ENCODE measurements at regions not wholly inside any gene's neighbourhood (a gene's known extent, or its start where the extent isn't known, plus 50 kb on each side); places are given as distances from the start of the nearest gene placed in this dataset.
A peak's percentile ranks its signal among the peaks of the same experiment; 100 is the strongest.

- no peak overlapping the region for H3K4me3 ChIP-seq (ENCODE audit: low read depth, low read length)
- no peaks in the 10 kb centered on the region for H3K36me3 ChIP-seq
- no peaks in the 10 kb centered on the region for H3K27me3 ChIP-seq
- no peak for TF ChIP-seq CTCF (IDR thresholded peaks at IDR 0.05; ENCODE audit: low read depth, low read length)
- peaks cover 2% of the 10 kb centered on the region; the same call in 1 of the 2 replicates for H3K9me3 ChIP-seq
- no peaks in the 10 kb centered on the region for H3K4me1 ChIP-seq
- no peak for DNase-seq
Observed at GRCh38 chr6:155854787-155855186, 399.1 kb upstream of the NOX3 start.

GRCh38 chr6:155853011-155853410, 397.4 kb upstream of the NOX3 start:
- Histone ChIP-seq H3K4me3 (ENCODE audit: low read depth, low read length) (no peak overlapping the region), H3K27me3 (no peaks in the 10 kb centered on the region), H3K4me1 (no peaks in the 10 kb centered on the region), H3K9me3 (no peaks in the 10 kb centered on the region), H3K36me3 (no peaks in the 10 kb centered on the region)
- TF ChIP-seq CTCF (IDR thresholded peaks at IDR 0.05; ENCODE audit: low read depth, low read length), result no peak
- no peak for DNase-seq

GRCh38 chr6:155850408-155850841, 394.8 kb upstream of the NOX3 start:
- no peak overlapping the region for H3K4me3 ChIP-seq (ENCODE audit: low read depth, low read length)
- DNase-seq, result no peak
- no peaks in the 10 kb centered on the region for H3K9me3 ChIP-seq
- H3K27me3 ChIP-seq, result no peaks in the 10 kb centered on the region
- H3K4me1 ChIP-seq, result no peaks in the 10 kb centered on the region
- TF ChIP-seq CTCF (IDR thresholded peaks at IDR 0.05; ENCODE audit: low read depth, low read length), result no peak
- no peaks in the 10 kb centered on the region for H3K36me3 ChIP-seq

GRCh38 chr6:155847711-155848110, 392.1 kb upstream of the NOX3 start:
- TF ChIP-seq CTCF (IDR thresholded peaks at IDR 0.05; ENCODE audit: low read depth, low read length), result no peak
- Histone ChIP-seq H3K4me3 (ENCODE audit: low read depth, low read length) (no peak overlapping the region), H3K36me3 (no peaks in the 10 kb centered on the region)

GRCh38 chr6:155837474-155837873, 381.8 kb upstream of the NOX3 start:
- no peak for TF ChIP-seq CTCF (IDR thresholded peaks at IDR 0.05; ENCODE audit: low read depth, low read length)
- Histone ChIP-seq H3K4me1 (no peaks in the 10 kb centered on the region; the same call in none of the 2 replicates), H3K36me3 (no peaks in the 10 kb centered on the region), H3K9me3 (no peaks in the 10 kb centered on the region), H3K27me3 (no peaks in the 10 kb centered on the region), H3K4me3 (ENCODE audit: low read depth, low read length) (no peak overlapping the region)
- DNase-seq, result no peak

More at GRCh38 chr6:155847711-155848110, 392.1 kb upstream of the NOX3 start:
- no peak for DNase-seq
- Histone ChIP-seq H3K4me1 (no peaks in the 10 kb centered on the region), H3K27me3 (no peaks in the 10 kb centered on the region), H3K9me3 (no peaks in the 10 kb centered on the region; the same call in 1 of the 2 replicates)

GRCh38 chr6:155832596-155832995, 377.0 kb upstream of the NOX3 start:
- no peaks in the 10 kb centered on the region for H3K9me3 ChIP-seq
- TF ChIP-seq CTCF (IDR thresholded peaks at IDR 0.05; ENCODE audit: low read depth, low read length), result peak; percentile 42
- H3K4me3 ChIP-seq (ENCODE audit: low read depth, low read length), result no peak overlapping the region
- no peaks in the 10 kb centered on the region for H3K27me3 ChIP-seq
- no peaks in the 10 kb centered on the region for H3K36me3 ChIP-seq
- H3K4me1 ChIP-seq, result no peaks in the 10 kb centered on the region; the same call in 1 of the 2 replicates
- no peak for DNase-seq

Data from BE2C (cell line).